Right hindlimb (tissue), 1 donor: ENCODE measurements at regions not wholly inside any gene's neighbourhood (a gene's known extent, or its start where the extent isn't known, plus 50 kb on each side); places are given as distances from the start of the nearest gene placed in this dataset.
"Not testable (repeated sequence)": the region's sequence is repeated elsewhere in the genome, so short reads cannot be mapped to it uniquely, and the experiment has no call there.

Experiments used
- DNase-seq: peaks from one replicate; pipeline ENCODE4 v3.0.0-alpha.2; 2018

- no peak for DNase-seq
These were observed 160.3 kb downstream of the TLR4 start for GRCh38 chr9:117864385-117865057.

GRCh38 chr9:117868594-117868993, 164.4 kb downstream of the TLR4 start:
- no peak for DNase-seq

- no peak for DNase-seq
These were observed 165.1 kb downstream of the TLR4 start for GRCh38 chr9:117869287-117869686.

DNA sequence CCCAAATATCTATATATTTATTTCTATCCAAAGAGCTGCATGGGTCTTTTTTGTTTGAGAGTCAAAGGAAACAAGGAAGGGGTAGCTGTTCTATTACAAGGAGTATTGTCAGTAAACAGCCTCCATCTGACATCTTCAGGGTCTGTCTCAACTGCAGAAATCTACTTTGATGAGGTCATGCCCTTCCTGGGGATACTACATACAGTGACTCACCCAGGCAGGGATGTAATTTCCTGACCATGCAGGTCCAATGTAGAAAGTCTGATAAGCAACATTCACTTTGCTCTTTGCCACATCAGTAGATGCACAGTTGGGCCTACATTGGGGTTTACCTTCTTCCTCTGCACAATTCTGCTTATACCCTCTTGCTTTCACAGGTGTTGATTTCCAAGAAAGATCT, 165.5 kb downstream of the TLR4 start:
- no peak for DNase-seq

DNA sequence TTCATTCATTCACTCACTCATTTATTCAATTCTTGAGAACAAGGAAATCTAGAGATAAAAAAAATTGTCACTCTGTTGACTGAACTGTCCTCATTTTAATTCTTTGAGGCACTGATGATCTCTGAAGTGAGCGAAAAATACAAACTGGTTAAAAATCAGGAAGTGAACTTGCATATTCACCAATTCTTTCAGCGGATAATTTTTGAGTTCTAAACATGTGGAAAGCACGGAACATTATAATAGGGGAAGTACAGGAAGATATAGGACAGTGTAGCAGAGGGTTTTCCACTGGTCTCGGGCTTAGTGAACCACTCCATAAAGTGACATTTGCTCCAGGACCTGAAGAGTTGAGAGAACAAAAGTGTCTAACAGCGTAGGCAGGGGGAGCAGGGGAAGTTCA, 169.5 kb downstream of the TLR4 start:
- no peak for DNase-seq

DNA sequence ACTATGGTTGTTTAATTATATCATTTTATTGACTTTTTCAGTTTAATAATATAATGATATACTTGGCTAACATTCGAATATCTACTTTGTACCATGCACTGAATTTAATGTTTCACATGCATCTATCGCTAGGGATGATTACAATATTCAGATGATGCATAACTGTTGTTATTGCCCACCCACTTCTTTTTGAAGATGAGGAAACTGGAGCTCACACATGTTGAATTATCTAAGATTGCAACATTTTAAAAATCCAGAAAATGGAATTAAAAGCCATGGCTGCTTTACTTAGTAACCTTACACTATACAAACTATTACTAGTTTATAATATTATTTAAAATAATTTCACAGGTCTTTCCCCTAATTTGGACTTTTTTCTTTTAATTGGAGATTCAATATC, 171.7 kb downstream of the TLR4 start:
- no peak for DNase-seq

- DNase-seq, result no peak
These were observed 178.0 kb downstream of the TLR4 start for GRCh38 chr9:117882171-117882570.

GRCh38 chr9:117886616-117887015, 182.4 kb downstream of the TLR4 start:
- no peak for DNase-seq

- DNase-seq, result no peak
These were observed 183.2 kb downstream of the TLR4 start for GRCh38 chr9:117887383-117887782.

DNA sequence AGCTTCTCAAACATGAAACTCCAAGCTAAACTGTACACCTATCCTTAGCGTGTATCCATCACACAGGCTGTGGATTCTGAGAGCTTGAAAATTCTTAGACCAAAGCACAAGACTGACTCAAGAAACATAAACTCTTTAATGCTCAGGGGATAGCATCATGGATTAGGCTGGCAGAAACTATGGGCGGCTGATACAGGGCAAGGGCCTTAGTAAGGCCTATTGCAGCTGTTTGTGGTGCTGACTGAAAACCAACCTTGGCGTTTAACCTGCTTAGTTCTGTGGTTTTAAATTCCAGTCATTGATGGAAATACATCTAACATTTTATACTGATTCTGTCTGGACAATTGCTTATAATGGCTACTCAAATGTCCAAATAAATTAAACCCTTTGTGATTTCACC, 183.7 kb downstream of the TLR4 start:
- DNase-seq, result no peak

GRCh38 chr9:117903453-117903852, 199.2 kb downstream of the TLR4 start:
- no peak for DNase-seq

- no peak for DNase-seq
These were observed 202.6 kb downstream of the TLR4 start for GRCh38 chr9:117906763-117907162.

GRCh38 chr9:117907420-117907819, 203.2 kb downstream of the TLR4 start:
- DNase-seq, result no peak

DNA sequence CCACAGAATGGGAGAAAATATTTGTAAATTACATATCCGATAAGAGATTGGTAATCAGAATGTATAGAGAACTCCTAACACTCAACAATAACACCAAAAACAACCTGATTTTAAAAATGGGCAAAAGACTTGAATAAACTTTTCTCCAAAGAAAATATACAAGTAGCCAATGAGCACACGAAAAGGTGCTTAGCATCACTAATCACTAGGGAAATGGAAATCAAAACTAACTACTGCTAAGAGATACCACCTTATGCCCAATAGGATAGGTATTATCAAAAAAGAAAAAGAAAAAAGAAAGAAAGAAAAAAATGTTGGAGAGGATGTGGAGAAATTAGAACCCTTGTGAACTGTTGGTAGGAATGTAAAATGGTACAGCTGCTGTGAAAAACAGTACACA, 212.1 kb downstream of the TLR4 start:
- DNase-seq, result no peak

GRCh38 chr9:117917873-117918272, 213.7 kb downstream of the TLR4 start:
- DNase-seq, result no peak

- DNase-seq, result no peak
These were observed 215.3 kb downstream of the TLR4 start for GRCh38 chr9:117919538-117919937.

GRCh38 chr9:117926031-117926658, 221.9 kb downstream of the TLR4 start:
- no peak for DNase-seq

- DNase-seq, result no peak
These were observed 223.2 kb downstream of the TLR4 start for GRCh38 chr9:117927354-117927753.

DNA sequence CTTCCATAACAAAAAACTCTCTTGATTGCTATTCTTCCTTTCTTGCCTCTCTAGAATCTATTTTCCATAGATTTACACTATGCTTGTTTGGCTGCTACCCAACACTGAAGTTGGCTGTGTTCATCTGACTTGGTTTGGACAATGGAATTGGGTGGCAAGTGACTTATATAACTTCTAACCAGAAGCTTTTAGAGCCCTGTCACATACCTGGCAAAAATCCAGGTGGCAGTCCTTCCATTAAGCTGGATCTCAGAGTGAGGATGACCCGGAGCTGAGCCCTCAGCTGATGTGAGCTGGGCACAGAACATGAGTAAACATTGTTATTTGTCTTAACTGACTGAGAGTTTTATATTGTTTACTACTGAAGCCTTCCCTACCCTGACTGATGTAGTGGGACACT, 225.7 kb downstream of the TLR4 start:
- DNase-seq, result no peak

- no peak for DNase-seq
These were observed 228.4 kb downstream of the TLR4 start for GRCh38 chr9:117932585-117932984.

- DNase-seq, result no peak
These were observed 232.3 kb downstream of the TLR4 start for GRCh38 chr9:117936185-117937130.

- DNase-seq, result no peak
These were observed 233.9 kb downstream of the TLR4 start for GRCh38 chr9:117938086-117938485.

DNA sequence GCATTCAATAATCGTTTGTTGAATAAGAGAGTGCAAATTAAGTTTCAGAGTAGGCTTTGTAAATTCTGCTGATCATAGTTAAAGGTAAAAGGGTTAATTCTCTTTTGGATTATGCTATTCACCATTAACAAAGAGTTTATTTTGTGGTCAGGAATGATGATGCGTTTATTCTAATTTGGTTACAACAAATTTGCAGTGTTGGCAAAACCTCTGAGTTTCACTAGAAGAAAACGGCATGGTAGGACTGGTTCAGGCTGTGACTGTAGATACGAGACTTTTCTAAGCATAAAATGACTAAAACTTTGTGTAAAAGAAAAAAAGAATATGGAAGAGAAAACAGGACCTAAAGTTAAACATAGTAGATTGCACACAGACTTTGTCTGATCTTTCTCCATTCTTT, 234.7 kb downstream of the TLR4 start:
- no peak for DNase-seq

DNA sequence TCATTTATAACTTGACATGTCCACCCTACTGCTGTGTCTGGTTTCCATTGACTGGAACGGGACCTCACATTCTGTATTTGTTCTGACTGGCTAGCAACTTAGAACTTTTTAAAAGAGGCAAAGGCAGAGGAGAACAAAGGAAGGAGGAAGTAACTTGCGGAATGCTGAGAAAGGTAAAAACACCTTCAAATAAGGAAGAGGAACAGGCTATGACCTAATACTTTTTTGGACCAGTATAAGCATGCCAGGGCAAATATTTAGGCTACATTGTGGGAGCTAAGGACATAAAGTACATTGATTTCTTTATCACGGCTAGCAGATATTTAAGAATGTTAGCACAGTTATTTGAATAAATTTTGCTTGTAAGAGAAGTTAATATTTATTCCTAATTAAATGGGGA, 240.5 kb downstream of the TLR4 start:
- not testable (repeated sequence) for DNase-seq
